K562 (cell line): ENCODE measurements at regions not wholly inside any gene's neighbourhood (a gene's known extent, or its start where the extent isn't known, plus 50 kb on each side); places are given as distances from the start of the nearest gene placed in this dataset.

ENCODE experiments used
- BRCA1 ChIP-seq, 2 experiments: fragments of 450-650 bp in 1 of 2; sonication (generic) in 1 of 2; formaldehyde crosslinking in 1 of 2; IDR thresholded peaks; 2 replicates each; pipeline versions ENCODE4 v1.5.0 to v1.6.1; 2017 to 2020; ENCODE audit warnings: mild to moderate bottlenecking in 1 of 2, missing genetic modification reagents in 1 of 2
- CREBBP ChIP-seq: IDR thresholded peaks from one replicate; pipeline ENCODE4 v1.6.1; 2012; ENCODE audit warnings: low read depth, mild to moderate bottlenecking, control low read depth, inconsistent platforms, low read length
- CREM ChIP-seq: IDR thresholded peaks from 2 replicates; pipeline ENCODE4 v1.6.1; 2014; ENCODE audit warnings: antibody characterized with exemption, low read depth
- CTBP1 ChIP-seq: fragments of 450-650 bp; IDR thresholded peaks from 2 replicates; pipeline ENCODE4 v1.6.1; 2016; ENCODE audit warnings: borderline replicate concordance
- FIP1L1 ChIP-seq: fragments of 200-400 bp; formaldehyde crosslinking; IDR thresholded peaks from 2 replicates; pipeline ENCODE4 v1.6.1; 2018; ENCODE audit warnings: mild to moderate bottlenecking, low read depth, low read length; ENCODE audit not compliant: poor library complexity, severe bottlenecking
- HDAC1 ChIP-seq, 2 experiments: fragments of 450-650 bp; IDR thresholded peaks; 2 replicates each; pipeline ENCODE4 v1.6.1; 2016 to 2017; ENCODE audit warnings: inconsistent platforms in 1 of 2, mild to moderate bottlenecking in 1 of 2, moderate library complexity in 1 of 2
- NFIX ChIP-seq: fragments of 250-450 bp; sonication (Bioruptor Pico); IDR thresholded peaks from 2 replicates; pipeline ENCODE4 v1.4.0; 2020; ENCODE audit warnings: low read depth, mild to moderate bottlenecking, moderate library complexity
- PKNOX1 ChIP-seq: fragments of 450-650 bp; IDR thresholded peaks from 2 replicates; pipeline ENCODE4 v1.6.1; 2016
- PRPF4 ChIP-seq: fragments of 200-400 bp; formaldehyde crosslinking; IDR thresholded peaks from one replicate; pipeline ENCODE4 v1.6.1; 2017; ENCODE audit warnings: low read length, low read depth, mild to moderate bottlenecking; ENCODE audit not compliant: insufficient read depth, poor library complexity, severe bottlenecking
- RBFOX2 ChIP-seq: fragments of 200-400 bp; formaldehyde crosslinking; IDR thresholded peaks from 2 replicates; pipeline ENCODE4 v1.6.1; 2017; ENCODE audit warnings: low read depth, mild to moderate bottlenecking, low read length, moderate library complexity
- U2AF1 ChIP-seq: fragments of 200-400 bp; formaldehyde crosslinking; optimal IDR thresholded peaks from 2 replicates; pipeline ENCODE3; 2017; ENCODE audit warnings: mild to moderate bottlenecking, low read depth, low read length, moderate library complexity
- ZFP30 ChIP-seq: fragments of 250-450 bp; sonication (Bioruptor Pico); IDR thresholded peaks from 2 replicates; pipeline ENCODE4 v1.8.0; 2022; ENCODE audit warnings: moderate library complexity, mild to moderate bottlenecking, inconsistent platforms, borderline replicate concordance
- ZNF445 ChIP-seq: fragments of 250-450 bp; sonication (Bioruptor Pico); IDR thresholded peaks from 2 replicates; pipeline ENCODE4 v1.4.0; 2020; ENCODE audit warnings: low read depth, mild to moderate bottlenecking, moderate library complexity
- ZNF512 ChIP-seq: IDR thresholded peaks from 2 replicates; pipeline ENCODE4 v1.6.1; 2016; ENCODE audit warnings: missing genetic modification characterization, missing compliant biosample characterization
- ZNF717 ChIP-seq: fragments of 250-450 bp; sonication (Bioruptor Pico); IDR thresholded peaks from 2 replicates; pipeline ENCODE4 v1.5.0; 2021

GRCh38 chrX:71000139-71000538, 68.0 kb downstream of the SNX12 start (continued):
- TF ChIP-seq PKNOX1 (peak; percentile 61), ZFP30 (CRISPR knock-in tag) (no peak), RBFOX2 (no peak), CREBBP (no peak), ZNF445 (CRISPR knock-in tag) (no peak), NFIX (CRISPR knock-in tag) (no peak), BRCA1 (IDR thresholded peaks at IDR 0.05) (no peak), BRCA1 (CRISPR knock-in tag; IDR thresholded peaks at IDR 0.05) (no peak), ZNF512 (tag) (no peak), HDAC1 (IDR thresholded peaks at IDR 0.05) (peak in 1 of 2 experiments; percentile 28; a peak in 1 of 4 replicates), FIP1L1 (no peak), CTBP1 (no peak), CREM (no peak), U2AF1 (no peak), PRPF4 (no peak), ZNF717 (no peak)
